ENCODE measurements at regions not wholly inside any gene's neighbourhood (a gene's known extent, or its start where the extent isn't known, plus 50 kb on each side); places are given as distances from the start of the nearest gene placed in this dataset.
"Not testable (repeated sequence)": the region's sequence is repeated elsewhere in the genome, so short reads cannot be mapped to it uniquely, and the experiment has no call there.

DNA sequence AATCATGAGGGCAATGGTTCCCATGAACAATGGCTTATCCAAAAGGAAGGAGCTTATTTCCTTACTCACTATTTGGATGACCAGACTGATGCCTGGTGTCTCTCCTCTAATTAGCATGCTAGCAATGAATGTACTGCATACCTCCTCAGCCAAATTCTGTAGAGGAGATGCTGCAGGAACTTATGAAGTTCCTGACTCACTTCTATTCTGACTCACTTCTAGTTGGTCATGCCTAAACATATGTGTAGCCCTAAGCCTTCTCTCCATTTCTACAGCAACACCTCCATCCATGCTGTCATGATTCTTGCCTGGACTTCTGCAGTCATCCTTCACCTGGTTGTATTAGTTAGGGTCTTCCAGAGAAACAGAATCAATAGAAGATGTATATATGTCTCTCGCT is 59.9 kb upstream of the MRPS9 start:
- no peaks in the 10 kb centered on the region for H3K9me2 ChIP-seq (ENCODE audit: insufficient read depth)
- no peak for TF ChIP-seq CTCF (conservative IDR thresholded peaks at IDR 0.05)
- TF ChIP-seq EZH2 (IDR thresholded peaks at IDR 0.05; ENCODE audit: low read depth): no peak
- no peaks in the 10 kb centered on the region for H3K36me3 ChIP-seq (ENCODE audit: low read depth)
- no peak for DNase-seq
- H3K27me3 ChIP-seq (ENCODE audit: insufficient read depth, low read depth): peaks cover 60% of the 10 kb centered on the region
- POLR2A ChIA-PET (ENCODE audit: unreplicated experiment): no interaction called here
- H3F3A ChIP-seq (ENCODE audit: insufficient read depth, low read depth): no peaks in the 10 kb centered on the region
- no peaks in the 10 kb centered on the region for H3K9me3 ChIP-seq (ENCODE audit: insufficient read depth, low read depth)
- no peaks in the 10 kb centered on the region for H4K20me1 ChIP-seq (ENCODE audit: insufficient read depth)
- no peak overlapping the region for H3K4me2 ChIP-seq
- H3K79me2 ChIP-seq (ENCODE audit: low read depth): no peaks in the 10 kb centered on the region
- no peak overlapping the region for H2AFZ ChIP-seq
- CTCF ChIA-PET: no interaction called here
- no peaks in the 10 kb centered on the region for H3K4me1 ChIP-seq (replicated peaks; ENCODE audit: insufficient read depth)
- H3K27ac ChIP-seq: no peak overlapping the region
- H3K4me3 ChIP-seq: no peak overlapping the region
- intact Hi-C loops (cut with micrococcal nuclease; ENCODE audit: unreplicated experiment): no loop called here
- BruUV-seq (replicated peaks): no TSS peak

GRCh38 chr2:104979786-104980185 is 58.1 kb upstream of the MRPS9 start:
- H3K9me2 ChIP-seq (ENCODE audit: insufficient read depth); H3K79me2 ChIP-seq (ENCODE audit: low read depth); intact Hi-C loops (cut with micrococcal nuclease; ENCODE audit: unreplicated experiment); H3F3A ChIP-seq (ENCODE audit: insufficient read depth, low read depth); H4K20me1 ChIP-seq (ENCODE audit: insufficient read depth); H2AFZ ChIP-seq; H3K4me3 ChIP-seq; DNase-seq; POLR2A ChIA-PET (ENCODE audit: unreplicated experiment); BruUV-seq (replicated peaks); H3K9me3 ChIP-seq (ENCODE audit: insufficient read depth, low read depth); H3K36me3 ChIP-seq (ENCODE audit: low read depth); H3K4me2 ChIP-seq; CTCF ChIA-PET; H3K4me1 ChIP-seq (replicated peaks; ENCODE audit: insufficient read depth); H3K27ac ChIP-seq: not testable (repeated sequence)
- H3K27me3 ChIP-seq (ENCODE audit: insufficient read depth, low read depth): peaks cover 61% of the 10 kb centered on the region

DNA sequence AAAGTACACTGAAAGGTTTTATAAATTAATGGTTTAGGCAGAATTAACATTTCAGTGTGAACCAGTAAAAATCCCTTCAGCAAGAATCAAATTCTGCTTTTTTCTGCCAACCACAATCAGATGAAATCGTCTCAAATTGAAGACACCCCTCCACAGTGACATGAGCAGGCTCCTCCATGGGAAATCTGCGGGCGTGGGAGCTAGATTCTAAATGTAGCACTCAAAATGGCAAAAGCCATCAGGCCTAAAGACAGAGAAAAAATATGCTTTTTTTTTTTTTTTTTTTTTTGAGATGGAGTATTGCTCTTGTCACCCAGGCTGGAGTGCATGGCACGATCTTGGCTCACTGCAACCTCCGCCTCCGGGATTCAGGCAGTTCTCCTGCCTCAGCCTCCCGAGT is 55.8 kb upstream of the MRPS9 start:
- no peaks in the 10 kb centered on the region for H3K4me1 ChIP-seq (replicated peaks; ENCODE audit: insufficient read depth)
- no peaks in the 10 kb centered on the region for H3K79me2 ChIP-seq (ENCODE audit: low read depth)
- no peak overlapping the region for H3K4me2 ChIP-seq
- no peak for DNase-seq
- no peaks in the 10 kb centered on the region for H3K9me2 ChIP-seq (ENCODE audit: insufficient read depth)
- no peak overlapping the region for H3K4me3 ChIP-seq
- POLR2A ChIA-PET (ENCODE audit: unreplicated experiment): no interaction called here
- no peaks in the 10 kb centered on the region for H3K36me3 ChIP-seq (ENCODE audit: low read depth)
- H4K20me1 ChIP-seq (ENCODE audit: insufficient read depth): no peaks in the 10 kb centered on the region
- no peak for TF ChIP-seq EZH2 (IDR thresholded peaks at IDR 0.05; ENCODE audit: low read depth)
- TF ChIP-seq CTCF (conservative IDR thresholded peaks at IDR 0.05): no peak
- BruUV-seq (replicated peaks): no TSS peak
- H3K9me3 ChIP-seq (ENCODE audit: insufficient read depth, low read depth): no peaks in the 10 kb centered on the region
- peaks cover 40% of the 10 kb centered on the region for H3K27me3 ChIP-seq (ENCODE audit: insufficient read depth, low read depth)
- no peak overlapping the region for H3K27ac ChIP-seq
- H2AFZ ChIP-seq: no peak overlapping the region
- intact Hi-C loops (cut with micrococcal nuclease; ENCODE audit: unreplicated experiment): no loop called here
- H3F3A ChIP-seq (ENCODE audit: insufficient read depth, low read depth): no peaks in the 10 kb centered on the region
- CTCF ChIA-PET: no interaction called here

All from PC-9 (cell line).